Testis (tissue), 2 donors: ENCODE measurements at regions not wholly inside any gene's neighbourhood (a gene's known extent, or its start where the extent isn't known, plus 50 kb on each side); places are given as distances from the start of the nearest gene placed in this dataset.

ENCODE experiments used
- DNase-seq: peaks from one replicate; pipeline ENCODE4 v3.0.0-alpha.2; 2019
- H3K27ac ChIP-seq, 2 donors: fragments of 200-600 bp; sonication (generic); one replicate each; pipeline ENCODE4 v1.5.1; 2019
- H3K27me3 ChIP-seq: fragments of 200-600 bp; sonication (generic); one replicate; pipeline ENCODE4 v1.5.1; 2019
- H3K36me3 ChIP-seq: fragments of 200-600 bp; sonication (generic); one replicate; pipeline ENCODE4 v1.5.1; 2017; ENCODE audit warnings: low read depth; ENCODE audit errors: missing control alignments
- H3K4me1 ChIP-seq: fragments of 200-600 bp; sonication (generic); one replicate; pipeline ENCODE4 v1.5.1; 2019
- H3K4me3 ChIP-seq, 2 donors: fragments of 200-600 bp; sonication (generic); one replicate each; pipeline ENCODE4 v1.5.1; 2017 to 2019
- H3K9me3 ChIP-seq: fragments of 200-600 bp; sonication (generic); one replicate; pipeline ENCODE4 v1.5.1; 2017
- POLR2A ChIP-seq: fragments of 450-650 bp; IDR thresholded peaks from one replicate; pipeline ENCODE4 v1.6.1; 2017; ENCODE audit warnings: antibody characterized with exemption, mild to moderate bottlenecking, moderate library complexity
- WGBS, 2 donors: methylation state at CpG; one replicate each; pipeline ENCODE4 v1.1.5; 2018; 5-methylcytosine and 5-hydroxymethylcytosine counted together
- intact Hi-C: fragments of 100-400 bp; cut with DNase I; formaldehyde crosslinking; loops from one replicate; pipeline ENCODE4 v1.15.1; 2023; ENCODE audit warnings: low total_unique reads
- TF ChIP-seq, protein P1 (sequence below), 3 experiments: fragments of 450-650 bp in 2 of 3; fragments of 200-600 bp in 1 of 3; sonication (generic) in 1 of 3; IDR thresholded peaks; one replicate each; pipeline ENCODE4 v1.5.1; 2016 to 2019; ENCODE audit warnings: antibody characterized with exemption in 3 of 3, mild to moderate bottlenecking in 2 of 3, moderate library complexity in 1 of 3

DNA sequence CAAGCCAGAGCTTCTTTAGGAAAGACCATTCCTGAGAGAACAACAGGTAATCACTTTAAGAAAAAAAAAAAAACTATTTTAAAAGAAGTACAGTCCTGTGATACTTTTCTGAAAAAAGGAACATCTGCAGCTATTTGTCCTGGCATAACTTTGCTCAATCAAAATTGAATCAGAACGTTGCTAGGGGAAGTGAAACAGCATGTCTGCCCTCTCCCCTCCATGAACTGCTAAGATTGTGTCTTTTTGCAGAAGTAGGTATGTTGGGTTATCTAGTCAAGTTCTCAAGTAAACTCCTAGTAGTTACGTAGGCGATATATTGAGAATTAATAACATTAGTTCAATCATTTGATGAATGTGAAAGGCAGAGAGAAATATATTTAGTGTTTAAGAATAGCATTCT, 1013.3 kb downstream of the TUSC7 start:
- 68 to 74% methylated on average over 3 of the region's 3 CpGs for WGBS, 2 donors
- H3K27ac ChIP-seq, result no peak overlapping the region
- intact Hi-C loops, result no loop called here

DNA sequence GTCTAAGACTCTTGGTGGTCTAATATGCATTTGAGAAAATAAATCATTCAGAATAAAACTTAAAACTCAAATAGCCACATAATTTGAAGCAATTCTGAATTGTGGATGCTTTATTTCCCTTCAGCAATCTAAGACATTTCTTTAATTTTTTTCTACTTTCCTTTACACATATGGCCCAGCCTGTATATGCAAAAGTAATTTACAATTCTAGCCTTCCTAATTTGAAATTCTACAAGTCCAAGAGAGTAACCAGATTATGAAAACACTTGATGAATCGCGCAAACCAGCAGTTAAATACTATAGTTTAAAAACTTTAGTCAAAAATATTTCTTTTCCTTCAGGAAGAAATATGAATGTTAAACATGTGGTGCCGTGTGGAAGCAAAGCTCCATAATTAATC, 1014.2 kb downstream of the TUSC7 start:
- DNase-seq, result no peak
- Histone ChIP-seq H3K36me3 (no peaks in the 10 kb centered on the region), H3K27ac (no peak overlapping the region), H3K4me1 (no peaks in the 10 kb centered on the region), H3K4me3 (no peak overlapping the region), H3K27me3 (no peaks in the 10 kb centered on the region), H3K9me3 (no peaks in the 10 kb centered on the region)
- WGBS, 2 donors, result 93 to 94% methylated on average over 3 of the region's 3 CpGs
- intact Hi-C loops, result no loop called here
- TF ChIP-seq POLR2A, result no peak
- TF ChIP-seq, protein P1, sequence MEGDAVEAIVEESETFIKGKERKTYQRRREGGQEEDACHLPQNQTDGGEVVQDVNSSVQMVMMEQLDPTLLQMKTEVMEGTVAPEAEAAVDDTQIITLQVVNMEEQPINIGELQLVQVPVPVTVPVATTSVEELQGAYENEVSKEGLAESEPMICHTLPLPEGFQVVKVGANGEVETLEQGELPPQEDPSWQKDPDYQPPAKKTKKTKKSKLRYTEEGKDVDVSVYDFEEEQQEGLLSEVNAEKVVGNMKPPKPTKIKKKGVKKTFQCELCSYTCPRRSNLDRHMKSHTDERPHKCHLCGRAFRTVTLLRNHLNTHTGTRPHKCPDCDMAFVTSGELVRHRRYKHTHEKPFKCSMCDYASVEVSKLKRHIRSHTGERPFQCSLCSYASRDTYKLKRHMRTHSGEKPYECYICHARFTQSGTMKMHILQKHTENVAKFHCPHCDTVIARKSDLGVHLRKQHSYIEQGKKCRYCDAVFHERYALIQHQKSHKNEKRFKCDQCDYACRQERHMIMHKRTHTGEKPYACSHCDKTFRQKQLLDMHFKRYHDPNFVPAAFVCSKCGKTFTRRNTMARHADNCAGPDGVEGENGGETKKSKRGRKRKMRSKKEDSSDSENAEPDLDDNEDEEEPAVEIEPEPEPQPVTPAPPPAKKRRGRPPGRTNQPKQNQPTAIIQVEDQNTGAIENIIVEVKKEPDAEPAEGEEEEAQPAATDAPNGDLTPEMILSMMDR (IDR thresholded peaks at IDR 0.05), result no peak

More for the DNA sequence above, 1013.3 kb downstream of the TUSC7 start:
- H3K27me3 ChIP-seq, result no peaks in the 10 kb centered on the region
- H3K9me3 ChIP-seq, result no peaks in the 10 kb centered on the region
- no peak for DNase-seq
- H3K4me3 ChIP-seq, result no peak overlapping the region
- TF ChIP-seq POLR2A, result no peak
- TF ChIP-seq, protein P1 (IDR thresholded peaks at IDR 0.05), result no peak
- H3K36me3 ChIP-seq, result no peaks in the 10 kb centered on the region
- H3K4me1 ChIP-seq, result no peaks in the 10 kb centered on the region

DNA sequence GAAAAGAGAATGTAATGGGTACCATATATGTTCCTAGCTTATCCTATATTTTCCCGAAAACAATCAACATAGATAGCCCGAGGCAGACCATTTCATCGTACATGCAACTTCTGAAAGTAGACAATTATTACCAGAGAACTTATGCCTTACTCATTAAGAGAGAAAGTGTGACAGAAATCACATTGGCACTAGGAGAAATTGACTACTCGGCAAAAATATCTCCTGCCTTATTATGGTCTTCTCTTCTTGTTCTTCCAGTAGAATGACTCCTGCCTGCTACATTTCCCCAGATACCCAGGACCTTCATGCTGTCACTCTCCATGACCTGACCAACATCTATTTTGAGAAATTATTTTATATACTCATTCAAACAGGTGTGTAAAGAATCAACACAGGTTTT, 1015.7 kb downstream of the TUSC7 start:
- intact Hi-C loops, result no loop called here
- H3K4me1 ChIP-seq, result no peaks in the 10 kb centered on the region
- H3K9me3 ChIP-seq, result no peaks in the 10 kb centered on the region
- H3K27ac ChIP-seq, result no peak overlapping the region
- no peak for DNase-seq
- no peaks in the 10 kb centered on the region for H3K27me3 ChIP-seq
- H3K4me3 ChIP-seq, result no peak overlapping the region
- WGBS, 2 donors, result 89 to 93% methylated on average over 4 of the region's 4 CpGs
- TF ChIP-seq, protein P1 (IDR thresholded peaks at IDR 0.05), result no peak
- TF ChIP-seq POLR2A, result no peak
- H3K36me3 ChIP-seq, result no peaks in the 10 kb centered on the region

DNA sequence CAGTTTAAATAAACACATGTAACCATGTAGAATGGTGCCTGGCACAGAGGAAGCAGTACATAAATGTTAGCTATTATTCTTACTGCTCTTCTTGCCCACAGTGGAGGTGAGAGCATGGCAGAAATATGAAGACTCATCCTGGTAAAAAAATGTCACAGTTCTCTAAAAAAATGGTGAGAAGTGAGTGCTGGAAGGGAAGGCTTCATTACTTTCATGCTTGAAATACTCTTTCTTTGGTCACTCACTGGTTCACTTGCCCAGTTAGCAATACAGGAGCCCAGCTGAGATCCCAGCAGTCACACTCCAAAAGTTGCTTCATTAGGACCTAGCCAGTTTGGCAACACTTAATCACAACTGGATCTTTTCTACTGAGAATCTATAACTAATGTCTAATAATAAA, 1017.2 kb downstream of the TUSC7 start:
- TF ChIP-seq POLR2A, result no peak
- TF ChIP-seq, protein P1 (IDR thresholded peaks at IDR 0.05), result no peak
- no peak overlapping the region for H3K27ac ChIP-seq
- no peaks in the 10 kb centered on the region for H3K9me3 ChIP-seq
- no peaks in the 10 kb centered on the region for H3K36me3 ChIP-seq
- DNase-seq, result no peak
- no peaks in the 10 kb centered on the region for H3K4me1 ChIP-seq
- intact Hi-C loops, result no loop called here
- H3K4me3 ChIP-seq, result no peak overlapping the region
- no peaks in the 10 kb centered on the region for H3K27me3 ChIP-seq

DNA sequence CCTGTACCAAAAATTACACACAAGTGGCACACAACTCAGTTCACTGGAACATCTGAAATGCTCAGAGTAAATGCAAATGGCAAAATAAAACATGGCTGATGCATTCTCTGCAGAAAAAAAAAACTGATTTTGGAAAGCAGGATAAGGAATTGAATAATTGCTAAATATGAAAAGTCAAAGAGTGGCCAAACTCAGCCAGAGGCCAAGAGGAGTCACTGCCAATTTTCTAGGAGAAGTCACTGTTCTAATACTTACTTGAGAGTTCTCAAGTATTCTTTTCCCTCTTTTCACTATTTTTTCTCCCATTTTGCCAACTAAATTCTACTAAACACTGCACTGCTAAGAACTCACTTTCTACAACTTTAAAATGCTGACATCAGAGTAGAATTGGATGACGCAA, 1018.6 kb downstream of the TUSC7 start:
- H3K27ac ChIP-seq, result no peak overlapping the region
- H3K36me3 ChIP-seq, result no peaks in the 10 kb centered on the region
- intact Hi-C loops, result no loop called here
- H3K27me3 ChIP-seq, result no peaks in the 10 kb centered on the region
- no peak for TF ChIP-seq POLR2A
- TF ChIP-seq, protein P1 (IDR thresholded peaks at IDR 0.05), result no peak
- no peaks in the 10 kb centered on the region for H3K4me1 ChIP-seq
- no peak overlapping the region for H3K4me3 ChIP-seq
- 78 to 94% methylated on average over 1 of the region's 1 CpG for WGBS, 2 donors
- H3K9me3 ChIP-seq, result no peaks in the 10 kb centered on the region
- DNase-seq, result peak; percentile 20
